Left lobe of liver (tissue), 2 donors: ENCODE measurements at regions not wholly inside any gene's neighbourhood (a gene's known extent, or its start where the extent isn't known, plus 50 kb on each side); places are given as distances from the start of the nearest gene placed in this dataset.
A peak's percentile ranks its signal among the peaks of the same experiment; 100 is the strongest.
"Not testable (repeated sequence)": the region's sequence is repeated elsewhere in the genome, so short reads cannot be mapped to it uniquely, and the experiment has no call there.

Experiments used
- ATAC-seq: fragments of 200-7000 bp; cut with Tn5 transposase; one replicate; pipeline ENCODE4 v1.9.1; 2020; ENCODE audit warnings: mild to moderate bottlenecking, moderate library complexity
- DNase-seq: peaks from one replicate; pipeline ENCODE4 v3.0.0-alpha.2; 2020; ENCODE audit warnings: low spot score
- donor health status: DM: no; HTN: no; CAD: no; lungs with moderate emphysema.
- donor health status: DM: no; HTN: yes; CAD: no.

- ATAC-seq (no peak), DNase-seq (no peak)
Measured at GRCh38 chr20:43404878-43405277, 52.8 kb upstream of the SRSF6 start.

GRCh38 chr20:43400882-43401281, 56.8 kb upstream of the SRSF6 start:
- ATAC-seq, DNase-seq: not testable (repeated sequence)

DNA sequence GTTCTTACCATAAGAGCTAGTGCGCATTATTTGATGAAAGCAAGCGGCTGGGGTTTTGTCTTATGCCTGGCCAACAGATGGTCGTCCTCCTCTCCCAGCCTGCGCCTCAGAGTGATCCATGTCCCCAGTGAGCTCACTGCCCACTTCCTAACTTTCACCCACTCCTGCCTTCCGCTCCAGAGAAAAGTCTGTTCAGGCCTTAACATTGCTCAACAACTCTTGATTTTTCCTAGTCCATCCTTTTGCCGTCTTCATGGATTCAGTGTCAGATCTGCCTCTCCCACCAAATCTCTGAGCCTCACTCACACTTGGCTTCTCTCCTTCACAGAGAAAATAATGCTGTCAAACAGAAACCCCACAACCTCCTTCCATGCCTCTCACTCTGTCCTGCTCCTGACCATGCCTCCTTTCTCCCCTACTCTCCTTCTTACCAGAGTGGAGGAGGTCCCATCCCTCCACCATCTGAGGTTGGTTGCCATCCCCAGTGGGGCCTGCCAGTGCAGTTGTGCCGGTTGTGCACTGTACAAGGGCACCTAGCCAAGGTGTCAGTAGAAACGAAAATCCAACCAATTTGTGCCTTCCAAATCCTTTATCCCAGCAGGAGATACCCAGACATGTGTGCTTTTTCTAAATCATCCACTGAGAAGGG, 58.9 kb upstream of the SRSF6 start:
- DNase-seq, result no peak
- no peak for ATAC-seq

GRCh38 chr20:43397147-43397546, 60.5 kb upstream of the SRSF6 start:
- DNase-seq (no peak), ATAC-seq (no peak)

- ATAC-seq (no peak), DNase-seq (no peak)
Measured at GRCh38 chr20:43393052-43393451, 64.6 kb upstream of the SRSF6 start.

DNA sequence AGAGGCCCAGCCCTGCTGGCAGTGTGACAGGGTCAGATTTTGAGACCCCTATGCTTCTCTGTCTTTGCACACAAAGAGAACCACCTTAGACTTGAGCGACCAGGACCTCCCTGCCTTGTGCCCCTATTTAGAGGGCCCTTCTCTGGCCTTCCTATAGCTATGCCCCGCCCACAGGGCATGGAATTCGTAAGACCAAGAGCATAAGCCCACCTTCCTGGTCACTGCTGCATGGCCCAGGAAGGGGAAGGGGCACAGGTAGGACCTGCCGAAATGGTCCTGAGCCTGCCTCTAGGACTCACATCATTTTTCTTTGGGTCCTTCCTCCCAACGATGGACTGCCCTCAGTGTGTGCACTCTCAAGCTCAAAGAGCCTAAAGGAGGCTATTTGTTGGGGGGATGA, 65.1 kb upstream of the SRSF6 start:
- no peak for DNase-seq

GRCh38 chr20:43389839-43390626, 67.7 kb upstream of the SRSF6 start:
- no peak for ATAC-seq
- no peak for DNase-seq

More for the DNA sequence above, 65.1 kb upstream of the SRSF6 start:
- ATAC-seq, result no peak

- ATAC-seq, result peak; percentile 18
- no peak for DNase-seq
Measured at GRCh38 chr20:43389211-43389610, 68.5 kb upstream of the SRSF6 start.

- DNase-seq, result no peak
- ATAC-seq, result no peak
Measured at GRCh38 chr20:43388268-43389002, 69.3 kb upstream of the SRSF6 start.

GRCh38 chr20:43387737-43388136, 70.0 kb upstream of the SRSF6 start:
- ATAC-seq (no peak), DNase-seq (no peak)

DNA sequence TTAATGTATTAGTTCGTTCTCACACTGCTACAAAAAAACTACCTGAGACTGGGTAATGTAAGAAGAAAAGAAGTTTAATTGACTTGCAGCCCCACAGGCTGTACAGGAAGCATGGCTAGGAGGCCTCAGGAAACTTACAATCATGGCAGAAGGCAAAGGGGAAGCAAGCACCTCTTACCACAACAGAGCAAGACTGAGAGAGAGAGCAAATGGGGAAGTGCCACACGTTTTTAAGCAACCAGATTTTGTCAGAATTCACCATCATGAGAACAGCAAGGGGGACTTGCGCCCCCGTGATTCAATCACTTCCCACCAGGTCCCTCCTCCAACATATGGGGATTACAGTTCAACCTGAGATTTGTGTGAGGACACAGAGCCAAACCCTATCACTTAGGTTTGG, 70.8 kb upstream of the SRSF6 start:
- DNase-seq (no peak), ATAC-seq (no peak)

DNA sequence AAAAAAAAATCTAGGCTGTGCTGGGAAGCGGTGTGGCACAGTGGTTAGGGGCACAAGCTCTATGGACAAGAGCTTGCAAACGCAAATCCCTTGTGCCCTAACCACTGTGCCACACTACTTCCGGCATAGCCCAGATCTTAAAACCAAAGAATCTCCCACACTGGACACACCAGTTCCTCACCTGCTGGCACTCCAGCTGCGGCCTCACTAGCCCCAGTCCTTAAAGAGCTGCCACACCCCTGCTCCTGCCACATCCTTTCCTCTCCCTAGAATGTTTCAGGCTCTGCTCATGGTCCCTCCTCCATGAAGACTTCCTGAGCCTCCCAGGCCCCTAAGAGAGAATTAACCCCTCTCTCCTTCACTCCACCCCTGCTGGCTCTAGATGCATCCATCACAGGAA, 71.8 kb upstream of the SRSF6 start:
- no peak for ATAC-seq

GRCh38 chr20:43384101-43384940, 73.4 kb upstream of the SRSF6 start:
- DNase-seq (no peak), ATAC-seq (no peak)

More for the DNA sequence above, 71.8 kb upstream of the SRSF6 start:
- no peak for DNase-seq

DNA sequence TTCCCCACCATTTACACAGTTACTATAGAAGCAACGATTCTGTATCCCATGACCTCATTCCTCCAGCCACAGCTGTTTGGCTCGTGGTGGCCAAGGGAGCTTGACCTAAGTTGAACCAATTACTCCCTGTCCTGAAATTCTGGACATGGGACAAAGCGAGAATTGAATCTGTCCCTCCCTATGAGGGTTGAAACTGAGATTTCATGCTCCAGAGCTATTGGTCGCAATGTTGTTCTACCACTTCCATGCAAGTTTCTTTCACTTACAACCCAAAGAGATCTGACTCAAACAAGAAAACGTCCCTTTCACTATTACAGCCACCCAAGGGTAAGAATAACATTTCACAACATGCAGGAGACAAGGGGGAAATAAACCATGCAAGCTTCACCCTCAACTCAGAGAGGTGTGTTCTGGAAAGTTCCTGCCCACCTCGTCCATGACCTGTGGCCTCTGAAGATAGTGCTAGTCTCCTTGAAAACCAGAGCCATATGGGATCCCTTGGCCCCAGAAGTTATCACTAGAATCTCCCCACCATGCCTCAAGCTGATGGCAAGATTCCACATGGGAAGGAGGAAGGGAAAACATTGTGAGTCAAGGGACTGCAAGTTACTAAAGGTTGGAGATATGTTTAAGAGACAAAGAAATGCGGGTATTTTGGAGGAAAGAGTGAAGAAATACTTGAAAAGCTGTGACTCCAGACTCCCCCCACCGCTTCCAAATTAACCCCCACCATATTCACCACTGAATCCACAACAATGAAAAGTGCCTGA, 74.5 kb upstream of the SRSF6 start:
- no peak for ATAC-seq
- DNase-seq, result no peak

GRCh38 chr20:43382135-43382534, 75.6 kb upstream of the SRSF6 start:
- not testable (repeated sequence) for ATAC-seq, DNase-seq

DNA sequence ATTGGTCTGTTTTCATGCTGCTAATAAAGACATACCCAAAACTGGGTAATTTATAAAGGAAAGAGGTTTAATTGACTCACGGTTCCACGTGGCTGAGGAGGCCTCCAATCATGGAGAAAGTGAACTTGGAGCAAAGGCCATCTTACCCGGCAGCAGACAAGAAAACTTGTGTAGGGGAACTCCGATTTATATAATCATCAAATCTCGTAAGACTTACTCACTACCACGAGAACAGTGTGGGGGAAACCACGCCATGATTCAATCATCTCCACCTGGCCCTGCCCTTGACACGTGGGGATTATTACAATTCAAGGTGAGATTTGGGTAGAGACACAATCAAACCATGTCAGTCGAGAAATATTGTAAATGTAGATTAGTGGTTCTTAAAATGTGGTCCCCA, 76.2 kb upstream of the SRSF6 start:
- not testable (repeated sequence) for ATAC-seq

DNA sequence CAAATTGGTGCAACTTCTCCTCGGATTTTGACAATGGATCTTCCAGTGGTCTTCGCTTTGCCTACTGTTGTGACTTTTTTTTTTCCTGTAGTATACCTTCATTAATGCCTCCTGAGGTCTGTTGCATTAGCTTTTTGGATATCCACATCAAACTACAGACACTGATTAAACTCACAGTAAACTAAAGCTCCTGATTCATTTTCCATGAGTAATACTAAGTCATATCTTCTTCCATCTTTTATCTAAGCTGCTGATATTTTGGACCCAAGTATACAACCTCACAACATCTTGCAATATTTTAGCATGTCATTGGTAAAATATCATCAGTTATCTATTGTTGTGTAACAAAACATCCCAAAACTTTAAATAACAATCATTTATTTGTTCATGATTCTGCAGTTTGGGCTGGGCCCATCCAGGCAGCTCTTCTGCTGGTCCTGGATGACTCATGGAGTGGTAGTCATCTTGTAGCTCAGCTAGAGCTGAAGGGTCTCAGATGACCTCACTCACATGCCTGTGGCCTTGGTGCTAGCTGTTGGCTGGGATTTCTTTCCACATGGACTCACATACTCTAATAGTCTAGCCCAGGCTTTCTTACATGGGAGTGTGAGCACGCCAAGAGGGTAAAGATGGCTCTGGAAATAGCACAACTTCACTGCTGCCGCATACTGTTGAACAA, 78.3 kb upstream of the SRSF6 start:
- no peak for ATAC-seq

More for the DNA sequence above, 76.2 kb upstream of the SRSF6 start:
- not testable (repeated sequence) for DNase-seq

GRCh38 chr20:43376831-43377230, 80.9 kb upstream of the SRSF6 start:
- ATAC-seq, result no peak
- DNase-seq, result no peak

More for the DNA sequence above, 78.3 kb upstream of the SRSF6 start:
- no peak for DNase-seq

DNA sequence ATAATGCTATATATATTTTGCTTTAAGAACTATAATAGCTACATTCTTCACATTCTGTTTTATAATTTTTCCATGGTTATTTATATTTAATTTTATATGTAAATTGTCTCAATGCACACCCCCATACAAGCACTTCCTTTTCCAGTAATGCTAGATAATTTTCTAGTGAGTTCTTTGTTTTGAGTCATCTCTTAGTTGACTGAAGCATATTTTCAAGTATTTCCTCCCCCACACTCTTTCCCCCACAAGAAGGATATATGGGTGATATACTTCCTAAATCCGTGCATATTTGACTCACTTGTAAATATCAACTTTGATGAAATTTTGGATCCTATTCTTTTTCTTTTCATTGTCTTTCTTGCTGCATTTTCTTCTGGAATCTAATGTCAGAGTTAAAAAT, 82.1 kb upstream of the SRSF6 start:
- DNase-seq (no peak), ATAC-seq (no peak)
